Mammary epithelial cell (primary cell): ENCODE measurements at regions not wholly inside any gene's neighbourhood (a gene's known extent, or its start where the extent isn't known, plus 50 kb on each side); places are given as distances from the start of the nearest gene placed in this dataset.

Source experiments
- CTCF ChIP-seq, 2 donors: IDR thresholded peaks in 1 of 2; conservative IDR thresholded peaks in 1 of 2; 2 replicates each; pipeline ENCODE4 v1.5.1; 2011 to 2012; ENCODE audit warnings: inconsistent platforms in 2 of 2, low read length in 2 of 2, mild to moderate bottlenecking in 2 of 2, control low read depth in 1 of 2, low read depth in 1 of 2; ENCODE audit not compliant: insufficient read depth in 1 of 2; ENCODE audit errors: extremely low read depth in 1 of 2
- EZH2 ChIP-seq: IDR thresholded peaks from 2 replicates; pipeline ENCODE4 v1.6.1; 2012; ENCODE audit warnings: low read length, inconsistent platforms, borderline replicate concordance

- no peak for TF ChIP-seq CTCF (conservative IDR thresholded peaks at IDR 0.05 in 1 of 2, IDR thresholded peaks at IDR 0.05 in 1 of 2; ENCODE audit: extremely low read depth in 1 of 2, insufficient read depth in 1 of 2, low read depth in 1 of 2, low read length in 2 of 2)
- no peak for TF ChIP-seq EZH2
These were observed 81.3 kb upstream of the CUX1 start for GRCh38 chr7:101736084-101736483.
